ENCODE measurements at regions not wholly inside any gene's neighbourhood (a gene's known extent, or its start where the extent isn't known, plus 50 kb on each side); places are given as distances from the start of the nearest gene placed in this dataset.

DNA sequence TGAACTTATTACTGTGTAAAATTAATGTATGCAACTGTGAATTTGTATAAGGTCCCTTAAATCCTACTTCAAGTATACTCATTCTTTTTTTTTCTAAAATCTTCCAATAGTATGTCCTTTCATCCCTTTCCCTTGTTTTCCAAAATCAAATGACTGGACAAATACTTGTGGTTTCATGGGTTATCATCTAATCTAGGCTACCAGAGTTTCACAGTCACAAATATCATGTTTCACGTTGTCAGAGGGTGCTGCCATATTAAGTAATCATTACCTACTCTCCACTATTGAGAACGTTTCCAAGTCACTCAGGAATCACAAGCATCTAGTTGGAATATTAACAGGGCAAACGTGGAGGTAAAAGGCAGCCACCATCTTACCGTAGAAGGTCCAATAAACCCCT is 1235.0 kb upstream of the TENM3 start:
- Histone ChIP-seq H3K4me2 (replicated peaks; ENCODE audit: extremely low read depth, low read length, poor library complexity, severe bottlenecking) (no peak overlapping the region), H3K27ac (ENCODE audit: low read depth in 1 of 2, low read length in 2 of 2) (no peak overlapping the region), H3K4me1 (ENCODE audit: control insufficient read depth in 1 of 2, insufficient read depth in 2 of 2, low read length in 2 of 2) (no peaks in the 10 kb centered on the region), H3K36me3 (replicated peaks in 1 of 2; ENCODE audit: control insufficient read depth in 1 of 2, insufficient read depth in 2 of 2, low read length in 2 of 2) (no peaks in the 10 kb centered on the region), H3K79me2 (ENCODE audit: insufficient read depth, low read length) (no peaks in the 10 kb centered on the region), H4K20me1 (ENCODE audit: insufficient read depth, low read length) (no peaks in the 10 kb centered on the region), H3K27me3 (ENCODE audit: control insufficient read depth in 2 of 2, insufficient read depth in 2 of 2, low read length in 2 of 2) (no peaks in the 10 kb centered on the region), H3K9me3 (replicated peaks in 1 of 2; ENCODE audit: control insufficient read depth in 1 of 2, insufficient read depth in 1 of 2, low read length in 2 of 2) (no peaks in the 10 kb centered on the region), H3K4me3 (replicated peaks in 1 of 3; ENCODE audit: low read depth in 2 of 3, low read length in 3 of 3) (no peak overlapping the region), H3K9ac (ENCODE audit: insufficient read depth, low read length, poor library complexity, severe bottlenecking) (no peak overlapping the region), H2AFZ (ENCODE audit: insufficient read depth, low read depth, low read length, poor library complexity, severe bottlenecking) (no peak overlapping the region)
- no peaks in the 10 kb centered on the region for H3K4me1 Mint-ChIP-seq
- TF ChIP-seq CTCF (IDR thresholded peaks at IDR 0.05), result no peak
- no CpG with 5 or more reads among the region's 4 CpGs for WGBS (ENCODE audit: insufficient coverage)
- DNase-seq, result no peak
- H3K27me3 Mint-ChIP-seq (ENCODE audit: low read depth in 3 of 3), result no peaks in the 10 kb centered on the region
- H3K27ac Mint-ChIP-seq, result no peak overlapping the region
- H3K36me3 Mint-ChIP-seq, result no peaks in the 10 kb centered on the region
- H3K9me3 Mint-ChIP-seq, result peaks cover 0 to 8% (median 2%) of the 10 kb centered on the region in 7 donors
- H3K4me3 Mint-ChIP-seq, result no peak overlapping the region
- intact Hi-C loops (cut with micrococcal nuclease), result no loop called here

- no peak overlapping the region for H3K9ac ChIP-seq (ENCODE audit: insufficient read depth, low read length, poor library complexity, severe bottlenecking)
- no peaks in the 10 kb centered on the region for H3K9me3 ChIP-seq (replicated peaks in 1 of 2; ENCODE audit: control insufficient read depth in 1 of 2, insufficient read depth in 1 of 2, low read length in 2 of 2)
- H3K27ac Mint-ChIP-seq, result no peak overlapping the region
- H3K4me3 ChIP-seq (replicated peaks in 1 of 3; ENCODE audit: low read depth in 2 of 3, low read length in 3 of 3), result no peak overlapping the region
- no peak for DNase-seq
- H3K4me2 ChIP-seq (replicated peaks; ENCODE audit: extremely low read depth, low read length, poor library complexity, severe bottlenecking), result no peak overlapping the region
- no peaks in the 10 kb centered on the region for H4K20me1 ChIP-seq (ENCODE audit: insufficient read depth, low read length)
- no peaks in the 10 kb centered on the region for H3K4me1 Mint-ChIP-seq
- H2AFZ ChIP-seq (ENCODE audit: insufficient read depth, low read depth, low read length, poor library complexity, severe bottlenecking), result no peak overlapping the region
- no peaks in the 10 kb centered on the region for H3K79me2 ChIP-seq (ENCODE audit: insufficient read depth, low read length)
- no peaks in the 10 kb centered on the region for H3K27me3 ChIP-seq (ENCODE audit: control insufficient read depth in 2 of 2, insufficient read depth in 2 of 2, low read length in 2 of 2)
- H3K36me3 Mint-ChIP-seq, result no peaks in the 10 kb centered on the region
- no peaks in the 10 kb centered on the region for H3K4me1 ChIP-seq (ENCODE audit: control insufficient read depth in 1 of 2, insufficient read depth in 2 of 2, low read length in 2 of 2)
- H3K9me3 Mint-ChIP-seq, result peaks cover 0 to 10% (median 3%) of the 10 kb centered on the region in 7 donors
- no peaks in the 10 kb centered on the region for H3K27me3 Mint-ChIP-seq (ENCODE audit: low read depth in 3 of 3)
- H3K27ac ChIP-seq (ENCODE audit: low read depth in 1 of 2, low read length in 2 of 2), result no peak overlapping the region
- 77% methylated on average over 3 of the region's 5 CpGs for WGBS (ENCODE audit: insufficient coverage)
- H3K4me3 Mint-ChIP-seq, result no peak overlapping the region
- H3K36me3 ChIP-seq (replicated peaks in 1 of 2; ENCODE audit: control insufficient read depth in 1 of 2, insufficient read depth in 2 of 2, low read length in 2 of 2), result no peaks in the 10 kb centered on the region
- no peak for TF ChIP-seq CTCF (IDR thresholded peaks at IDR 0.05)
- intact Hi-C loops (cut with micrococcal nuclease), result no loop called here
Observed at GRCh38 chr4:181013162-181013561, 1230.0 kb upstream of the TENM3 start.

All from CD14-positive monocyte (primary cell).